IMR-90 (cell line): ENCODE measurements at regions not wholly inside any gene's neighbourhood (a gene's known extent, or its start where the extent isn't known, plus 50 kb on each side); places are given as distances from the start of the nearest gene placed in this dataset.

Experiments
- ATAC-seq: fragments of 200-7000 bp; cut with Tn5 transposase; 2 replicates; pipeline ENCODE4 v1.9.1; 2020; ENCODE audit warnings: low read depth, mild to moderate bottlenecking, moderate library complexity
- BruUV-seq: library from RNA; stranded (reverse); fragments of 400-500 nt; replicated peaks from 2 replicates; lab custom pipeline; 2021; lab: Mats Ljungman, UMichigan
- CTCF ChIA-PET: fragments of 300-600 bp; formaldehyde crosslinking; extraction: SDS; loops from one replicate; lab custom pipeline; 2021; ENCODE audit warnings: antibody characterized with exemption; lab: Yijun Ruan, JAX
- POLR2A ChIA-PET: fragments of 300-600 bp; sonication (Branson Sonifier 250); formaldehyde crosslinking; loops from one replicate; lab custom pipeline; 2022; ENCODE audit warnings: antibody characterized with exemption; ENCODE audit not compliant: unreplicated experiment; lab: Charles Lee
- DNase-seq: peaks from one replicate; pipeline ENCODE4 v3.0.0; 2013
- H2AFZ ChIP-seq: replicated peaks from 2 replicates; pipeline ENCODE3; 2013; ENCODE audit warnings: low read length, mild to moderate bottlenecking; ENCODE audit not compliant: poor library complexity
- H2AK5ac ChIP-seq: 2 replicates; pipeline ENCODE4 v1.6.1; 2013; ENCODE audit warnings: low read depth, low read length, inconsistent platforms
- H2AK9ac ChIP-seq: replicated peaks from 2 replicates; pipeline ENCODE3; 2013; ENCODE audit warnings: mild to moderate bottlenecking, low read depth, low read length, moderate library complexity; ENCODE audit not compliant: poor library complexity
- H2BK120ac ChIP-seq: 2 replicates; pipeline ENCODE4 v1.6.1; 2013; ENCODE audit warnings: low read depth, low read length, inconsistent platforms
- H2BK15ac ChIP-seq: 3 replicates; pipeline ENCODE4 v1.6.1; 2013; ENCODE audit warnings: low read depth, low read length, inconsistent platforms
- H2BK20ac ChIP-seq: 2 replicates; pipeline ENCODE4 v1.6.1; 2013; ENCODE audit warnings: low read depth, mild to moderate bottlenecking, inconsistent platforms, low read length, moderate library complexity
- H2BK5ac ChIP-seq: 2 replicates; pipeline ENCODE4 v1.6.1; 2013; ENCODE audit warnings: mild to moderate bottlenecking, low read depth, low read length, inconsistent platforms; ENCODE audit not compliant: poor library complexity, severe bottlenecking
- H3K14ac ChIP-seq: replicated peaks from 2 replicates; pipeline ENCODE4 v1.6.1; 2013; ENCODE audit warnings: low read depth, low read length, inconsistent platforms
- H3K18ac ChIP-seq: 2 replicates; pipeline ENCODE4 v1.6.1; 2013; ENCODE audit warnings: low read depth, low read length, control low read depth
- H3K23ac ChIP-seq: 2 replicates; pipeline ENCODE4 v1.6.1; 2013; ENCODE audit warnings: low read depth, low read length, inconsistent platforms
- H3K27ac ChIP-seq: 2 replicates; pipeline ENCODE4 v1.5.1; 2013; ENCODE audit warnings: mild to moderate bottlenecking, control low read depth, low read length; ENCODE audit not compliant: insufficient read depth
- H3K27me3 ChIP-seq: 2 replicates; pipeline ENCODE4 v1.6.1; 2013; ENCODE audit warnings: low read length; ENCODE audit not compliant: control insufficient read depth, insufficient read depth
- H3K36me3 ChIP-seq: 2 replicates; pipeline ENCODE4 v1.6.1; 2013; ENCODE audit warnings: low read length, mixed read lengths; ENCODE audit not compliant: control insufficient read depth, insufficient read depth
- H3K4ac ChIP-seq: 2 replicates; pipeline ENCODE4 v1.6.1; 2013; ENCODE audit warnings: low read depth, low read length, inconsistent platforms
- H3K4me1 ChIP-seq: 2 replicates; pipeline ENCODE4 v1.6.1; 2013; ENCODE audit warnings: low read length, mixed read lengths; ENCODE audit not compliant: control insufficient read depth, insufficient read depth
- H3K4me2 ChIP-seq: 2 replicates; pipeline ENCODE4 v1.6.1; 2013; ENCODE audit warnings: low read depth, mild to moderate bottlenecking, control low read depth, low read length, moderate library complexity
- H3K4me3 ChIP-seq: 2 replicates; pipeline ENCODE4 v1.5.1; 2013; ENCODE audit warnings: low read depth, mild to moderate bottlenecking, control low read depth, low read length, moderate library complexity; ENCODE audit not compliant: insufficient read depth
- H3K56ac ChIP-seq: 2 replicates; pipeline ENCODE4 v1.6.1; 2013; ENCODE audit warnings: low read length, inconsistent platforms; ENCODE audit not compliant: insufficient read depth; ENCODE audit errors: extremely low read depth
- H3K79me1 ChIP-seq, 2 experiments: 2 replicates each; pipeline ENCODE4 v1.6.1; 2013; ENCODE audit warnings: low read length in 2 of 2, inconsistent platforms in 1 of 2, low read depth in 1 of 2
- H3K9ac ChIP-seq: 2 replicates; pipeline ENCODE4 v1.6.1; 2013; ENCODE audit warnings: low read depth, low read length, control low read depth
- H3K9me1 ChIP-seq: 2 replicates; pipeline ENCODE4 v1.6.1; 2013; ENCODE audit warnings: low read length, inconsistent platforms; ENCODE audit not compliant: insufficient read depth
- H3K9me3 ChIP-seq: 2 replicates; pipeline ENCODE4 v1.6.1; 2013; ENCODE audit warnings: low read length; ENCODE audit not compliant: control insufficient read depth, insufficient read depth
- H4K20me1 ChIP-seq: 2 replicates; pipeline ENCODE4 v1.6.1; 2013; ENCODE audit warnings: low read length, inconsistent platforms; ENCODE audit not compliant: insufficient read depth
- H4K5ac ChIP-seq: 2 replicates; pipeline ENCODE4 v1.6.1; 2013; ENCODE audit warnings: mild to moderate bottlenecking, low read depth, low read length, control low read depth
- H4K8ac ChIP-seq, 2 experiments: 2 replicates each; pipeline ENCODE4 v1.6.1; 2013; ENCODE audit warnings: low read depth in 2 of 2, low read length in 2 of 2, control low read depth in 1 of 2, inconsistent platforms in 1 of 2
- H4K91ac ChIP-seq: 2 replicates; pipeline ENCODE4 v1.6.1; 2013; ENCODE audit warnings: low read depth, low read length, inconsistent platforms; ENCODE audit not compliant: insufficient read depth
- CHD1 ChIP-seq: IDR thresholded peaks from 2 replicates; pipeline ENCODE4 v1.6.1; 2012; ENCODE audit warnings: low read depth, low read length, improper control_type of control experiment
- MAFK ChIP-seq: IDR thresholded peaks from 2 replicates; pipeline ENCODE4 v1.6.1; 2012; ENCODE audit warnings: low read depth, low read length, improper control_type of control experiment
- MXI1 ChIP-seq: IDR thresholded peaks from 2 replicates; pipeline ENCODE4 v1.6.1; 2012; ENCODE audit warnings: low read depth, mild to moderate bottlenecking, low read length, moderate library complexity, borderline replicate concordance
- NFE2L2 ChIP-seq: fragments of 150-350 bp; IDR thresholded peaks from 2 replicates; pipeline ENCODE4 v1.6.1; 2016; ENCODE audit warnings: low read depth, mild to moderate bottlenecking, low read length
- WGBS, 2 experiments: methylation state at CpG; one replicate each; pipeline versions ENCODE4 v1.1.5 to v1.1.7; 2013; ENCODE audit warnings: missing lambda C conversion rate in 2 of 2; ENCODE audit not compliant: insufficient read length in 1 of 2; ENCODE audit errors: extremely low coverage in 2 of 2; 5-methylcytosine and 5-hydroxymethylcytosine counted together
- dilution Hi-C: fragments of 300-500 bp; cut with HindIII; formaldehyde crosslinking; loops from one replicate; pipeline ENCODE4 v1.14.3; 2018; ENCODE audit warnings: low sequenced_read_pairs; ENCODE audit not compliant: unreplicated experiment
- in situ Hi-C: fragments of 300-500 bp; cut with MboI; formaldehyde crosslinking; loops from 3 replicates; pipeline ENCODE4 v1.14.3; 2019; ENCODE audit warnings: low sequenced_read_pairs, inconsistent platforms, mixed read lengths
- intact Hi-C: fragments of 100-400 bp; cut with micrococcal nuclease; formaldehyde crosslinking; loops from 2 replicates; pipeline ENCODE4 v1.10.0; 2022

DNA sequence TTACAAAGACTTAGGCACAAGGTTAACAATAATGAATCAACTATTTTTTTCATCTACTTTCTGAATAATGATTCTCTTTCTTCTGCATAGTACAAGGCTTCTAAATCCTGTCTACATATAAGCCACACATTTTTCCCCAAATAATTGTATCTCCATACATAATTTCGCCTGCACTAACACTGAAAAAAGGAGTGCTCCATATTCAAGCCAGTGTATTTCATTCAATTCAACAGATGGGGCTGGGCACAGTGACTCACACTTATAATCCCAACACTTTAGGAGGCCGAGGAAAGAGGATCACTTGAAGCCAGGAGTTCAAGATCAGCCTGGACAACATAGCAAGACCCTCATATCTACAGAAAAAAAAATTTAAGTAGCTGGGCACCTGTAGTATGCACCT, 86.0 kb upstream of the ZNF800 start:
- Histone ChIP-seq H4K5ac (no peak overlapping the region), H2BK120ac (no peak overlapping the region), H3K9me1 (no peaks in the 10 kb centered on the region), H3K27me3 (no peaks in the 10 kb centered on the region; the same call in 1 of the 2 replicates), H4K20me1 (no peaks in the 10 kb centered on the region), H2AK5ac (no peak overlapping the region), H3K4ac (no peak overlapping the region), H3K36me3 (no peaks in the 10 kb centered on the region), H3K9me3 (no peaks in the 10 kb centered on the region), H3K4me1 (no peaks in the 10 kb centered on the region), H3K79me1 (no peaks in the 10 kb centered on the region), H3K14ac (no peak overlapping the region), H3K9ac (no peak overlapping the region), H3K4me2 (no peak overlapping the region), H3K27ac (no peak overlapping the region), H2BK15ac (no peak overlapping the region), H2BK5ac (no peak overlapping the region), H4K91ac (no peak overlapping the region), H3K4me3 (no peak overlapping the region), H2BK20ac (no peak overlapping the region), H4K8ac (no peak overlapping the region), H3K56ac (no peak overlapping the region), H2AFZ (no peak overlapping the region), H3K18ac (no peak overlapping the region), H2AK9ac (no peak overlapping the region), H3K23ac (no peak overlapping the region)
- ATAC-seq (no peak), DNase-seq (no peak)
- intact Hi-C loops = no loop called here
- CTCF ChIA-PET = interaction anchor here (0.9 kb wide), 1 partner anchor 11 kb away, joined by 4 read pairs; no protein-coding TSS in a partner anchor
- WGBS, 2 experiments = 29% methylated on average over 2 of the region's 2 CpGs; no CpG with 5 or more reads in 1 of the 2 experiments
- dilution Hi-C loops = no loop called here
- POLR2A ChIA-PET = no interaction called here
- in situ Hi-C loops = no loop called here
- TF ChIP-seq MAFK (no peak), CHD1 (no peak), MXI1 (no peak), NFE2L2 (no peak)
- no TSS peak for BruUV-seq
